GM21576 (cell line): ENCODE measurements at regions not wholly inside any gene's neighbourhood (a gene's known extent, or its start where the extent isn't known, plus 50 kb on each side); places are given as distances from the start of the nearest gene placed in this dataset.

Experiments used
- ATAC-seq: cut with Tn5 transposase; IDR thresholded peaks from one replicate; pipeline ENCODE4 v1.9.1; 2021; ENCODE audit warnings: mild to moderate bottlenecking, moderate library complexity; ENCODE audit not compliant: unreplicated experiment

- ATAC-seq, result no peak
These were observed 207.0 kb upstream of the CCDC68 start for GRCh38 chr18:55166260-55166598.

DNA sequence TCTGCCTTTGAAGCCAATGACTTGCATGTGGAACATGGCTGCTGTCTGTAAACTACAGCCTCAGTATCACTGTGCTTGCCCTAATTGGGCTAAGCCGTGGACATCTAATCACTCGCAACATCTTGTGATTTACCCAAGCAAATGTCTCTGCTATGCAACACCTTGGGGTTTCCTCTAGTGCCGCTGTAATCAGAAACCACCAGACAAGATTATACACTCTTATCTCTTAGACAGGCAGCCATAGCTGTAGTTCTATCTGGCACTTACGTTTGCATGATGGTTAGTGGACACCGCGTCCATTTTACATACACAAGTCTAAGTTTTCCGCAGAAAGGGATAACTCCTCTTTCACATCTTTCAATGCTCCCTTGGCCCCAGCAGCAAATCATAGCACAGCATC is 204.3 kb upstream of the CCDC68 start:
- ATAC-seq, result no peak

DNA sequence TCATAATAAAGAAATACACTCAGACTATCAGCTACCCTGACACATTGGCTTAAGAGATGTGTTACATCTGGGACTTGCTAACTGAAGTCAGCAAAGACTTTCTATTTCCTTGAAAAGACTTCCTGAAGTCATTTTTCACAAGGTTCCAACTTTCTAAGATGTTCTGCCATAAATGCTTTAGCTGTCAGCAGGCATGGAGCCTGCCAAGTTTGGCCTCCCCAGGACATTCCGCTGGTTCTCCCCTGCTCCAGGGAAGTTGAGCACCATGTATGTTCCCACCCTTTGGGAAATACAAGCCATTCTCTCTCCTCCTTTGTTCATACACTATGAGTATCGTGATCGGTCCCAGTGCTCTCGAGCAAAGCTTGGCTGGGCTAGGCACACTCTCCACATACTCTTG is 202.7 kb upstream of the CCDC68 start:
- ATAC-seq, result no peak

DNA sequence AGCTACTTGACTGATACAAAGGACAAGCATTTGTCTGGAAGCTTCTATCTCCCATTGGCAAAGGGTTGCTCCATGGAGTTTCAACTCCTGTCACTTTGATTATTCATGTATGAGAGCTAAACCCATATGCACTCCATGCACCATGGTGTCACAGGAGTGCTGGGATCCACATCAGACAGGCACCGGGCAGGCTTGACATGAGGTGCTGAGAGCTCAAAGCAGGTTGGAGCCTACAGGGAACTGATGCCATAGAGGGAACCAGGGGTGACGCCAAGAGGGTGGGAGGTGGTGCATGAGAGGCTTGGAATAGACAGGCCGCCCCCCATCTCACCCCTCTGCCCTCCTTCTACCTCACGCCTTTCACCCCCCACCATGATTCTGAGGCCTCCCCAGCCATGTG is 199.8 kb upstream of the CCDC68 start:
- ATAC-seq, result no peak

GRCh38 chr18:55158570-55158969 is 199.3 kb upstream of the CCDC68 start:
- ATAC-seq, result no peak

- no peak for ATAC-seq
These were observed 194.1 kb upstream of the CCDC68 start for GRCh38 chr18:55153346-55153745.

DNA sequence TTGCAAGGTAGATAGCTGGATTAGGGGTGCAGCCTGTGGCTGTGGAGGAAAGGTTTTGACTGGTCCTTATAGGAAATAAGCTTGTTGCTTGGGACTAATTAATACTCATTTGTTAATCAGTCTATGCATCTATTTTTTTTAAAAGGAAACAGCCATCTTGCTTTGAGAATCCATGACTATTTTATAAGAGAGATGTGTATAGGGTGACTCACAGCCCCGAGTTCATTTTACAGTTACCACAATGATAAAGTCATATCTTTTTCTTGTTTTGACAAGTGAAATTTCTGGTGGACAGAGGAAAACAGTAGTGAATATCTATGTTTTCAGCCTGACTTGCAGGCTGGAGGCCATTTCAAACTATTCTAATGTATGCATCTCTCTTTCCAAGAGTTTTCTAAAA is 193.5 kb upstream of the CCDC68 start:
- no peak for ATAC-seq

DNA sequence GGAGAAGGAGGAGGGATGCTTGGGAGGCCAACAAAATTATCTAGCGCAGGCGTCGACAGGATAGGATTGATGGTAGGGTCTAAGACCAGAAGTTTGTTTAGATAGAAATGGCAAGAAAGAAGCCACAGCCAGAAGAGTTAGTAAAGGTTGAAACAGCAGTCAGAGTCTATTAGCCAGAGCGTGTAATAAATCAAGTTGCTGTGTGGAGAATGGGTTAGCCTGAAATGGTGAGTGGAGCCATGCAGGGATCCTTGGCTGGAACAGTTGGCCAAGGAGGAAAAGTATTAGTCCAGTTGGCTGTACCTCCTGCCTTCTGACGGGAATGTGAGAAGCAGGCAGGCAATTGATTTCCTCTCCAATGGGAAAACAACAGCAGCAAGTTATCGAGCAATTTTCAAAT is 190.7 kb upstream of the CCDC68 start:
- ATAC-seq, result no peak

DNA sequence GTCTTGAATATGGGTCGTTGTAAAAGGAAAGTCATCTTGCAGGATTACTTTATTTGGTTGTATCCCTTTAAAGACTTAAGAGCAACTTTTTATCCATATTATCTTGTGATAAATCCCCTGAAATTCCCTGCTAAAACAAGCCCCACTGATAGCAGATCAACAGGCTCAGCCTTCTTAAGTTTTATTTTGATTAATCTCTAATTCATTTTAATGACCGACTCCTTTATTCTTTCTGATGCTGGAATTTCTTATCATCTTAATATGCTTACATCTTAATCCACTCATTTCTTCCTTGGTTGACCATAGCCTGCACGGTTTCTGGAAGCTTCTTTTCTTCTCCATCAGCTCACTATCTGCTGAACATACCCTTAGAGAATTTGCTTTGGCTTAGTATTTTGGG is 188.5 kb upstream of the CCDC68 start:
- no peak for ATAC-seq

- ATAC-seq, result no peak
These were observed 185.1 kb upstream of the CCDC68 start for GRCh38 chr18:55144193-55144930.

- no peak for ATAC-seq
These were observed 183.1 kb upstream of the CCDC68 start for GRCh38 chr18:55142410-55142809.

GRCh38 chr18:55141318-55141717 is 182.1 kb upstream of the CCDC68 start:
- ATAC-seq, result no peak

GRCh38 chr18:55139836-55140235 is 180.6 kb upstream of the CCDC68 start:
- ATAC-seq, result no peak

DNA sequence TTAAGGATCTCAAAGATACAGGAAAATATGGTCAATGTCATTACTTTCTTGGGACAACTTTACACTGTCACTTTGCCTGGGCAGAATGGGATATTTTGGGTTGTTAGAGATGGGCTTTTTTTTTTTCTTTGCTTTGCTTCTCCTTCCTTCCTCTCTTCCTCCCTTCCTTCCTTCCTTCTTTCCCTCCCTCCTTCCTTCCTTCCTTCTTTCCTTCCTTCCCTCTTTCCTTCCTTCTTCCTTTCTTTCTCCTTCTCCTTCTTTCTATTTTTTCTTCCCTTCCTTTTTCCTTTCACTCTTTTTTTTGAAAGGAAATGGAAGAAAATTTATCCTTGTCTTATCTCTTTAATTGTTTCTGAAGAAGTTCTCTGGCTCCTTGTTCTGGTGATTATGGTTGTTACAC is 180.0 kb upstream of the CCDC68 start:
- no peak for ATAC-seq

GRCh38 chr18:55138401-55138800 is 179.1 kb upstream of the CCDC68 start:
- no peak for ATAC-seq

GRCh38 chr18:55137602-55138001 is 178.3 kb upstream of the CCDC68 start:
- ATAC-seq, result no peak

- ATAC-seq, result no peak
These were observed 177.6 kb upstream of the CCDC68 start for GRCh38 chr18:55136864-55137263.

GRCh38 chr18:55136258-55136657 is 177.0 kb upstream of the CCDC68 start:
- ATAC-seq, result no peak

DNA sequence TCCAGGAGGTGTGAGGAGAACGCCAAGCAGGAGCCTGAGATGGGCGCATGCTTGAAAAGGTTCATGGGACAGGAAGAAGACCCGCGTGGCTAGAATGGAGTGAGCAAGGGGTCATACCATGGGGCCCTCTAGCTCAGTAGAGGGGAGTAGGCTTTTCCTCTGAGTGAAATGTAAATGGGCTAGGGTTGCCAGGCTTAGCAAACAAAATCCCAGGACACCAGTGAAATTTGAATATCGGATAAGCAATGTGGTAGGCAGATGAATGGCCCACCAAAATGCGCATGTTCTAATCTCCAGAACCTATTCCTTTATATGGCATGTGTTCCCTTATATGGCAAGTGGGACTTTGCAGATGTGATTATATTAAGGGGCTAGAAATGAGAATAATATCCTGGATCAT is 174.1 kb upstream of the CCDC68 start:
- ATAC-seq, result no peak

GRCh38 chr18:55128437-55128836 is 169.2 kb upstream of the CCDC68 start:
- ATAC-seq, result no peak

GRCh38 chr18:55124078-55124763 is 165.0 kb upstream of the CCDC68 start:
- ATAC-seq, result no peak

- ATAC-seq, result no peak
These were observed 164.1 kb upstream of the CCDC68 start for GRCh38 chr18:55123361-55123760.
